HepG2 (cell line): ENCODE measurements at regions not wholly inside any gene's neighbourhood (a gene's known extent, or its start where the extent isn't known, plus 50 kb on each side); places are given as distances from the start of the nearest gene placed in this dataset.

Source experiments
- ATAC-seq: fragments of 200-7000 bp; cut with Tn5 transposase; 3 replicates; pipeline ENCODE4 v1.9.1; 2020; ENCODE audit warnings: mild to moderate bottlenecking, moderate library complexity
- BruUV-seq: library from RNA; stranded (reverse); fragments of 400-500 nt; replicated peaks from 2 replicates; lab custom pipeline; 2021; lab: Mats Ljungman, UMichigan
- CTCF ChIA-PET: fragments of 300-600 bp; formaldehyde crosslinking; extraction: SDS; loops from one replicate; lab custom pipeline; 2021; ENCODE audit warnings: low total read pairs, inconsistent platforms, low intra/inter-chr PET ratio; lab: Yijun Ruan, JAX
- POLR2A ChIA-PET: fragments of 350-600 bp; sonication (Branson Sonifier 250); formaldehyde crosslinking; loops from one replicate; lab custom pipeline; 2020; ENCODE audit warnings: antibody characterized with exemption, inconsistent platforms; lab: Yijun Ruan, JAX
- DNase-seq: peaks from one replicate; pipeline ENCODE4 v3.0.0-alpha.2; 2015; ENCODE audit warnings: low spot score
- FAIRE-seq: peaks from 3 replicates; lab custom pipeline; 2011; peaks lifted over from hg19 to GRCh38; lab: Jason Lieb, UNC
- H2AFZ ChIP-seq: one replicate; pipeline ENCODE4 v1.6.1; 2011; ENCODE audit warnings: low read length, inconsistent platforms
- H3K27ac ChIP-seq: fragments of 300-600 bp; 3 replicates; pipeline ENCODE4 v1.8.0; 2011; ENCODE audit warnings: mixed run types, mild to moderate bottlenecking, mixed read lengths, low read length, inconsistent platforms; ENCODE audit not compliant: insufficient read depth; ENCODE audit errors: extremely low read length
- H3K27me3 ChIP-seq, 2 experiments: fragments of 200-600 bp in 1 of 2; 2 replicates in 1 of 2; 3 replicates in 1 of 2; pipeline versions ENCODE4 v1.6.0 to v1.8.0; 2011; ENCODE audit warnings: low read length in 2 of 2, mild to moderate bottlenecking in 2 of 2, moderate library complexity in 2 of 2, inconsistent platforms in 1 of 2; ENCODE audit not compliant: insufficient read depth in 2 of 2, control insufficient read depth in 1 of 2
- H3K36me3 ChIP-seq, 2 experiments: fragments of 200-600 bp in 1 of 2; replicated peaks in 1 of 2; 2 replicates in 1 of 2; 3 replicates in 1 of 2; pipeline versions ENCODE4 v1.5.1 to v1.8.0; 2011; ENCODE audit warnings: low read length in 2 of 2, inconsistent platforms in 1 of 2; ENCODE audit not compliant: insufficient read depth in 2 of 2, control insufficient read depth in 1 of 2
- H3K4me1 ChIP-seq: 2 replicates; pipeline ENCODE4 v1.5.1; 2012; ENCODE audit warnings: low read length, inconsistent platforms; ENCODE audit not compliant: insufficient read depth
- H3K4me2 ChIP-seq: 2 replicates; pipeline ENCODE4 v1.6.0; 2011; ENCODE audit warnings: low read depth, low read length, inconsistent platforms
- H3K4me3 ChIP-seq, 3 experiments: fragments of 200-600 bp in 1 of 3; sonication (generic), shearing (Covaris generic) in 1 of 3; replicated peaks in 1 of 3; 2 replicates each; pipeline ENCODE4 v1.5.1; 2011 to 2016; ENCODE audit warnings: low read length in 3 of 3, inconsistent platforms in 2 of 3, low read depth in 2 of 3, mild to moderate bottlenecking in 2 of 3, control low read depth in 1 of 3, mixed read lengths in 1 of 3; ENCODE audit not compliant: insufficient read depth in 1 of 3
- H3K79me2 ChIP-seq: one replicate; pipeline ENCODE4 v1.6.1; 2011; ENCODE audit warnings: low read length, inconsistent platforms; ENCODE audit not compliant: insufficient read depth
- H3K9ac ChIP-seq: 2 replicates; pipeline ENCODE4 v1.6.0; 2011; ENCODE audit warnings: mild to moderate bottlenecking, low read depth, low read length, inconsistent platforms; ENCODE audit not compliant: insufficient read depth
- H3K9me3 ChIP-seq: 2 replicates; pipeline ENCODE4 v1.5.1; 2012; ENCODE audit warnings: mild to moderate bottlenecking, low read length
- H4K20me1 ChIP-seq: 2 replicates; pipeline ENCODE4 v1.6.0; 2011; ENCODE audit warnings: inconsistent platforms, mild to moderate bottlenecking, low read length, moderate library complexity; ENCODE audit not compliant: insufficient read depth
- CCDC6 ChIP-seq: sonication (generic); formaldehyde crosslinking; IDR thresholded peaks from 2 replicates; pipeline ENCODE4 v1.8.1; 2022; ENCODE audit warnings: mild to moderate bottlenecking, missing genetic modification reagents, moderate library complexity
- NFAT5 ChIP-seq: sonication (generic); formaldehyde crosslinking; IDR thresholded peaks from 2 replicates; pipeline ENCODE4 v1.4.0; 2020; ENCODE audit warnings: missing genetic modification reagents
- TEF ChIP-seq: sonication (generic); formaldehyde crosslinking; IDR thresholded peaks from 2 replicates; pipeline ENCODE4 v1.5.0; 2020; ENCODE audit warnings: missing genetic modification reagents
- ZBTB3 ChIP-seq: sonication (generic); formaldehyde crosslinking; IDR thresholded peaks from 2 replicates; pipeline ENCODE4 v1.4.0; 2020; ENCODE audit warnings: low read depth, mild to moderate bottlenecking, moderate library complexity, missing genetic modification reagents, borderline replicate concordance
- ZNF101 ChIP-seq: sonication (generic); formaldehyde crosslinking; IDR thresholded peaks from 2 replicates; pipeline ENCODE4 v1.4.0; 2020; ENCODE audit warnings: mild to moderate bottlenecking, low read depth, missing genetic modification reagents, borderline replicate concordance
- ZNF460 ChIP-seq: sonication (generic); formaldehyde crosslinking; IDR thresholded peaks from 2 replicates; pipeline ENCODE4 v1.5.1; 2020; ENCODE audit warnings: missing genetic modification reagents, mild to moderate bottlenecking, borderline replicate concordance
- ZNF484 ChIP-seq: sonication (generic); formaldehyde crosslinking; IDR thresholded peaks from 2 replicates; pipeline ENCODE4 v1.5.1; 2020; ENCODE audit warnings: mild to moderate bottlenecking, low read depth, missing genetic modification reagents, borderline replicate concordance
- WGBS: methylation state at CpG from one replicate; pipeline ENCODE4 v1.1.6; 2017; ENCODE audit warnings: low lambda C conversion rate; 5-methylcytosine and 5-hydroxymethylcytosine counted together
- in situ Hi-C: cut with HindIII; loops from 2 replicates; pipeline ENCODE4 v1.10.0; 2017; ENCODE audit warnings: low pct_unique_long_range_greater_than_20kb; ENCODE audit not compliant: extremely low pct_ligation_motif_present
- intact Hi-C: fragments of 100-400 bp; cut with micrococcal nuclease; formaldehyde crosslinking; loops from one replicate; pipeline ENCODE4 v1.10.0; 2022; ENCODE audit not compliant: unreplicated experiment

GRCh38 chr2:149735237-149735958 is 147.8 kb upstream of the MMADHC start:
- Histone ChIP-seq H3K27ac (no peak overlapping the region), H2AFZ (no peak overlapping the region), H3K4me2 (no peak overlapping the region), H3K4me3 (no peak overlapping the region), H3K9me3 (no peaks in the 10 kb centered on the region), H3K27me3 (no peaks in the 10 kb centered on the region), H3K36me3 (no peaks in the 10 kb centered on the region), H4K20me1 (no peaks in the 10 kb centered on the region), H3K79me2 (no peaks in the 10 kb centered on the region)
- intact Hi-C loops = no loop called here
- no peak for ATAC-seq
- CTCF ChIA-PET = no interaction called here
- in situ Hi-C loops = no loop called here
- FAIRE-seq = no peak
- POLR2A ChIA-PET = no interaction called here
- BruUV-seq = no TSS peak
- TF ChIP-seq ZBTB3 (CRISPR knock-in tag) = no peak
- TF ChIP-seq TEF = no peak
- no peak for TF ChIP-seq NFAT5
- no peak for TF ChIP-seq CCDC6 (CRISPR knock-in tag)
- TF ChIP-seq ZNF101 (CRISPR knock-in tag) = no peak
- no peak for TF ChIP-seq ZNF484
- TF ChIP-seq ZNF460 (CRISPR knock-in tag) = no peak
- TF ChIP-seq, all 625 proteins: peak for 0
- Histone ChIP-seq H3K9ac (no peak overlapping the region), H3K4me1 (no peaks in the 10 kb centered on the region)
- WGBS = 33% methylated on average over 4 of the region's 4 CpGs
- DNase-seq = no peak
